ENCODE measurements at regions not wholly inside any gene's neighbourhood (a gene's known extent, or its start where the extent isn't known, plus 50 kb on each side); places are given as distances from the start of the nearest gene placed in this dataset.
"Not testable (repeated sequence)": the region's sequence is repeated elsewhere in the genome, so short reads cannot be mapped to it uniquely, and the experiment has no call there.

DNA sequence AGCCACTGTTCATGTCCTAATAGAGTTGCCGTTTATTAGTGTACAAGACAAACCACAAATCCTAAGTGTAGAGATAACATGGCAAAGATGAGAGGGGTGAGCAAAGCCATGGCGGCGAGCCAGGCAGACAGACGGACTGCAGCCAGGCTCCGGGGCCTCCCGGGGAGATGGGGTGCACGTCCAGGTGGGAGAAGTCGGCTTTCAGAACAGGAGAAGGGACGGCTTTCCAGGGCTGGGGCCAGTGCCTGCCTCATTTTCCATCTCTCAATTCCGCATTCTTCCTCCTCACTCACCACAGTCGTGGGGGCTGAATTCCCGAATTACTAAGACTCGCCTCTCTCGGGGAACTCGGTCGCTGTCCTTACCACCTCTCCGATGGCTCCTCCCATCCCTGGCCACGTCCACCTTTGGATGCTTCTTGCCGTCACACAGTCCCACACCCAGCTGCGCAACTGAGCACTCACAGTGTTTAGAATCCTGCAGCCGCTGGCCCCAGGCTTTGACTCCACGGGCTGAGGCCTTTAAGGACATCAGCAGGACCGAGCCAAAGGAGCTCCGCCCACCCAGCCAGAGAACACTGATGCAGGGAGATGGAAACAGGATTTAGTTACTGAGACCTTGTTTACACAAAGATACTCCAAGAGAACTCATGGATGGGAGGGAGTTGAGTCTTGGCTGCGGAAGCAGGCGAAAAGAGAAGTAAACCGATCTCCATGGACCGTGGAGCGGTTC, 59.7 kb downstream of the RNF112 start:
- TF ChIP-seq, protein P1, sequence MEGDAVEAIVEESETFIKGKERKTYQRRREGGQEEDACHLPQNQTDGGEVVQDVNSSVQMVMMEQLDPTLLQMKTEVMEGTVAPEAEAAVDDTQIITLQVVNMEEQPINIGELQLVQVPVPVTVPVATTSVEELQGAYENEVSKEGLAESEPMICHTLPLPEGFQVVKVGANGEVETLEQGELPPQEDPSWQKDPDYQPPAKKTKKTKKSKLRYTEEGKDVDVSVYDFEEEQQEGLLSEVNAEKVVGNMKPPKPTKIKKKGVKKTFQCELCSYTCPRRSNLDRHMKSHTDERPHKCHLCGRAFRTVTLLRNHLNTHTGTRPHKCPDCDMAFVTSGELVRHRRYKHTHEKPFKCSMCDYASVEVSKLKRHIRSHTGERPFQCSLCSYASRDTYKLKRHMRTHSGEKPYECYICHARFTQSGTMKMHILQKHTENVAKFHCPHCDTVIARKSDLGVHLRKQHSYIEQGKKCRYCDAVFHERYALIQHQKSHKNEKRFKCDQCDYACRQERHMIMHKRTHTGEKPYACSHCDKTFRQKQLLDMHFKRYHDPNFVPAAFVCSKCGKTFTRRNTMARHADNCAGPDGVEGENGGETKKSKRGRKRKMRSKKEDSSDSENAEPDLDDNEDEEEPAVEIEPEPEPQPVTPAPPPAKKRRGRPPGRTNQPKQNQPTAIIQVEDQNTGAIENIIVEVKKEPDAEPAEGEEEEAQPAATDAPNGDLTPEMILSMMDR (IDR thresholded peaks at IDR 0.05; ENCODE audit: low read depth, low read length), result no peak
- Histone ChIP-seq H3K9me3 (ENCODE audit: low read depth) (no peaks in the 10 kb centered on the region), H3K27me3 (no peaks in the 10 kb centered on the region), H3K27ac (no peak overlapping the region), H3K4me3 (no peak overlapping the region), H3K4me1 (ENCODE audit: low read depth) (no peaks in the 10 kb centered on the region), H3K36me3 (no peaks in the 10 kb centered on the region)
- peak in 1 of 2 donors; percentile 82 for DNase-seq (ENCODE audit: low read depth in 1 of 2, low spot score in 1 of 2)

DNA sequence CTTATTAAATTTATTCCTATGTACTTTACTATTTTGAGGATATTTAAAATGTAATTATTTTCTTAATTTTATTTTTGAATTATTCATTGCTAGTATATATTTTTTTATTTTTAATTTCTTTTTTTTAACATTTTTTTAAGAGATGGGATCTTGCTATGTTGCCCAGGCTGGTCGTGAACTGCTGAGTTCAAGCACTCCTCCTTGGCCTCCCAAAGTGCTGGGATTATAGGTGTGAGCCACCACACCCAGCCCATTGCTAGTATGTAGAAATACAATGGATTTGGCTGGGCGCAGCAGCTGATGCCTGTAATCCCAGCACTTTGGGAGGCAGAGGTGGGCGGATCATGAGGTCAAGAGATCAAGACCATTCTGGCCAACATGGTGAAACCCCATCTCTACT, 59.2 kb upstream of the SLC47A1 start:
- DNase-seq (ENCODE audit: low read depth in 1 of 2, low spot score in 1 of 2); H3K27ac ChIP-seq; H3K4me3 ChIP-seq; H3K27me3 ChIP-seq; H3K36me3 ChIP-seq; H3K4me1 ChIP-seq (ENCODE audit: low read depth); H3K9me3 ChIP-seq (ENCODE audit: low read depth): not testable (repeated sequence)

DNA sequence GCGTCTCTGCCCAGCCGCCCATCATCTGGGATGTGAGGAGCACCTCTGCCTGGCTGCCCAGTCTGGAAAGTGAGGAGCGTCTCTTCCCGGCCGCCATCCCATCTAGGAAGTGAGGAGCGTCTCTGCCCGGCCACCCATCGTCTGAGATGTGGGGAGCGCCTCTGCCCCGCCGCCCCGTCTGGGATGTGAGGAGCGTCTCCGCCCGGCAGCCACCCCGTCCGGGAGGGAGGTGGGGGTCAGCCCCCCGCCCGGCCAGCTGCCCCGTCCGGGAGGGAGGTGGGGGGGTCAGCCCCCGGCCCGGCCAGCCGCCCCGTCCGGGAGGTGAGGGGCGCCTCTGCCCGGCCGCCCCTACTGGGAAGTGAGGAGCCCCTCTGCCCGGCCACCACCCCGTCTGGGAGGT, 57.9 kb upstream of the SLC47A1 start:
- not testable (repeated sequence) for H3K27ac ChIP-seq; DNase-seq (ENCODE audit: low read depth in 1 of 2, low spot score in 1 of 2); H3K9me3 ChIP-seq (ENCODE audit: low read depth); H3K36me3 ChIP-seq; H3K4me1 ChIP-seq (ENCODE audit: low read depth); H3K4me3 ChIP-seq; H3K27me3 ChIP-seq

DNA sequence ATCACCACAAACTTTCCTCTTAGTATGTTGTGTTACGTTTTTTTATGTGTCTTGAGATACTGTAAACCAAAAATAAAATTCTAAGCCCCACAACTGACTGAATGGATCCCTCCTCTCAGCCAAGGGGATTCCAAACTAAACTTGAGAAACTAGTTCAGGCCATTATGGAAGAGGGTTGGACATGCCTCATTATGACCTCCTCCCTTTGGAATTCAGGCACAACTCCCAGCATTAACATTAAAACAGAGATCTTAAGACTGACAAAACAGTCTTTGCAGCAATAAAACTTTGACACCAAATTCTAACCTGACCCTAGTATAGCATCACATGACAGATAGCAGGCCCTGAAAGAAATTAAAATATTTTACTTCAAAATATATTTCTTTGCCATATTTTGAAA, 51.1 kb upstream of the SLC47A1 start:
- DNase-seq (ENCODE audit: low read depth in 1 of 2, low spot score in 1 of 2), result peak in 1 of 2 donors; percentile 41

More for the DNA sequence above, 51.1 kb upstream of the SLC47A1 start:
- TF ChIP-seq, protein P1 (IDR thresholded peaks at IDR 0.05; ENCODE audit: low read depth, low read length), result no peak
- Histone ChIP-seq H3K9me3 (ENCODE audit: low read depth) (no peaks in the 10 kb centered on the region), H3K27me3 (no peaks in the 10 kb centered on the region), H3K36me3 (no peaks in the 10 kb centered on the region), H3K4me3 (no peak overlapping the region), H3K27ac (no peak overlapping the region), H3K4me1 (ENCODE audit: low read depth) (no peaks in the 10 kb centered on the region)
